ENCODE measurements at regions not wholly inside any gene's neighbourhood (a gene's known extent, or its start where the extent isn't known, plus 50 kb on each side); places are given as distances from the start of the nearest gene placed in this dataset.

DNA sequence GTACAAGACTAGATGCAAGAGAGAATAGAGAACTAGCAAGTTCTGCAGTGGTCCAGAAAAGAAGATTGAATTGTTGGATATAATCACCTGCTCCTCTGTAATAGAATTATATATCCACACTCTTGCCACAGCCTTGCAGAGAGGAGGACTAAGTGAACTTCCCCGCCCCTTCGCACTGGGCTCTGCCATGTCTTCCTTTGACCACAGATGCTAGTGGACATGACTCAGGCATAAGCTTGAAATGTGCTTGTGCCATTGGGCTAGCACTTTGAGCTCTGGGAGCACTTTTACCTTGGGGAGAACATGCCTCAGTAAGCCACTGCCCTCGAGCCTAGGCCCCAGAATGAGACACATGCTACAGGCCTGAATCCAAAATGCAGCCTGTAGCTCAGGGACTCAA lies 113.5 kb upstream of the RASA1 start:
- TF ChIP-seq CTCF (conservative IDR thresholded peaks at IDR 0.05 in 1 of 2, IDR thresholded peaks at IDR 0.05 in 1 of 2; ENCODE audit: low read depth in 1 of 2, low read length in 2 of 2) = no peak
- no peak for TF ChIP-seq EZH2 (IDR thresholded peaks at IDR 0.05; ENCODE audit: low read length, missing control alignments)
